ENCODE measurements at regions not wholly inside any gene's neighbourhood (a gene's known extent, or its start where the extent isn't known, plus 50 kb on each side); places are given as distances from the start of the nearest gene placed in this dataset.

DNA sequence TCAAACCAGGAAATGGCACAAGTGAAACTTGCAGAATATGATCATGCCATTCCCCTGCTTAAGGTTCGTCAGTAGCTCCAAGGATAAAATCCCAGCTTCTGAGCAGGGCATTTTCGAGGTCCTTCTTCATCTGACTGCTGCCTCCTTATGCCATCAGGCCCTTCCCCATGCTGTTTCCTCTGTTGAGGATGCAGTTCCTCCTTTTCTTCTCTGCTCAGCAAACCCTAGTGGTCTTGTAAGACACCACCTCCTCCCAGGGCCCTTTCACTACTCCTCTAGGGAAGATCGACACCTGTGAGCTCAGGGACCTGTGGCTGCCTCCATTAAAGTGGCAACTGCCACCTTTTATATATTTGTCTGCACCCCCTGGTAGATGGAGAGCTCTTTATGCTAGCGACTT is 62.1 kb upstream of the JUN start:
- TF ChIP-seq, protein P1, sequence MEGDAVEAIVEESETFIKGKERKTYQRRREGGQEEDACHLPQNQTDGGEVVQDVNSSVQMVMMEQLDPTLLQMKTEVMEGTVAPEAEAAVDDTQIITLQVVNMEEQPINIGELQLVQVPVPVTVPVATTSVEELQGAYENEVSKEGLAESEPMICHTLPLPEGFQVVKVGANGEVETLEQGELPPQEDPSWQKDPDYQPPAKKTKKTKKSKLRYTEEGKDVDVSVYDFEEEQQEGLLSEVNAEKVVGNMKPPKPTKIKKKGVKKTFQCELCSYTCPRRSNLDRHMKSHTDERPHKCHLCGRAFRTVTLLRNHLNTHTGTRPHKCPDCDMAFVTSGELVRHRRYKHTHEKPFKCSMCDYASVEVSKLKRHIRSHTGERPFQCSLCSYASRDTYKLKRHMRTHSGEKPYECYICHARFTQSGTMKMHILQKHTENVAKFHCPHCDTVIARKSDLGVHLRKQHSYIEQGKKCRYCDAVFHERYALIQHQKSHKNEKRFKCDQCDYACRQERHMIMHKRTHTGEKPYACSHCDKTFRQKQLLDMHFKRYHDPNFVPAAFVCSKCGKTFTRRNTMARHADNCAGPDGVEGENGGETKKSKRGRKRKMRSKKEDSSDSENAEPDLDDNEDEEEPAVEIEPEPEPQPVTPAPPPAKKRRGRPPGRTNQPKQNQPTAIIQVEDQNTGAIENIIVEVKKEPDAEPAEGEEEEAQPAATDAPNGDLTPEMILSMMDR (IDR thresholded peaks at IDR 0.05 in 8 of 11, conservative IDR thresholded peaks at IDR 0.05 in 3 of 11), result no peak
- no peak for TF ChIP-seq POLR2A (IDR thresholded peaks at IDR 0.05)

Data from spleen (tissue), 7 donors.